WI38 (cell line): ENCODE measurements at regions not wholly inside any gene's neighbourhood (a gene's known extent, or its start where the extent isn't known, plus 50 kb on each side); places are given as distances from the start of the nearest gene placed in this dataset.
"Not testable (repeated sequence)": the region's sequence is repeated elsewhere in the genome, so short reads cannot be mapped to it uniquely, and the experiment has no call there.

Source experiments
- H3K4me3 ChIP-seq: 2 replicates; pipeline ENCODE4 v1.5.1; 2011; ENCODE audit warnings: low read depth, mild to moderate bottlenecking, control low read depth, low read length
- CTCF ChIP-seq: IDR thresholded peaks from 2 replicates; pipeline ENCODE4 v1.5.1; 2012; ENCODE audit warnings: low read depth, mild to moderate bottlenecking, control low read depth, low read length

- no peak overlapping the region for H3K4me3 ChIP-seq
- no peak for TF ChIP-seq CTCF
Observed at GRCh38 chr2:88925770-88926462, 234.4 kb downstream of the RPIA start.

GRCh38 chr2:88927128-88927527 is 235.7 kb downstream of the RPIA start:
- H3K4me3 ChIP-seq: no peak overlapping the region
- TF ChIP-seq CTCF: no peak

- TF ChIP-seq CTCF: no peak
- no peak overlapping the region for H3K4me3 ChIP-seq
Observed at GRCh38 chr2:88930659-88931058, 239.2 kb downstream of the RPIA start.

- TF ChIP-seq CTCF: no peak
- no peak overlapping the region for H3K4me3 ChIP-seq
Observed at GRCh38 chr2:88932686-88933085, 241.2 kb downstream of the RPIA start.

- no peak for TF ChIP-seq CTCF
- H3K4me3 ChIP-seq: no peak overlapping the region
Observed at GRCh38 chr2:88933091-88933490, 241.6 kb downstream of the RPIA start.

- H3K4me3 ChIP-seq: no peak overlapping the region
- no peak for TF ChIP-seq CTCF
Observed at GRCh38 chr2:88933980-88934379, 242.5 kb downstream of the RPIA start.

GRCh38 chr2:88941178-88941577 is 249.7 kb downstream of the RPIA start:
- H3K4me3 ChIP-seq: not testable (repeated sequence)

- no peak for TF ChIP-seq CTCF
Observed at GRCh38 chr2:88942798-88943197, 251.3 kb downstream of the RPIA start.

More at GRCh38 chr2:88942798-88943197, 251.3 kb downstream of the RPIA start:
- no peak overlapping the region for H3K4me3 ChIP-seq
